ENCODE measurements at regions not wholly inside any gene's neighbourhood (a gene's known extent, or its start where the extent isn't known, plus 50 kb on each side); places are given as distances from the start of the nearest gene placed in this dataset.
"Not testable (repeated sequence)": the region's sequence is repeated elsewhere in the genome, so short reads cannot be mapped to it uniquely, and the experiment has no call there.

DNA sequence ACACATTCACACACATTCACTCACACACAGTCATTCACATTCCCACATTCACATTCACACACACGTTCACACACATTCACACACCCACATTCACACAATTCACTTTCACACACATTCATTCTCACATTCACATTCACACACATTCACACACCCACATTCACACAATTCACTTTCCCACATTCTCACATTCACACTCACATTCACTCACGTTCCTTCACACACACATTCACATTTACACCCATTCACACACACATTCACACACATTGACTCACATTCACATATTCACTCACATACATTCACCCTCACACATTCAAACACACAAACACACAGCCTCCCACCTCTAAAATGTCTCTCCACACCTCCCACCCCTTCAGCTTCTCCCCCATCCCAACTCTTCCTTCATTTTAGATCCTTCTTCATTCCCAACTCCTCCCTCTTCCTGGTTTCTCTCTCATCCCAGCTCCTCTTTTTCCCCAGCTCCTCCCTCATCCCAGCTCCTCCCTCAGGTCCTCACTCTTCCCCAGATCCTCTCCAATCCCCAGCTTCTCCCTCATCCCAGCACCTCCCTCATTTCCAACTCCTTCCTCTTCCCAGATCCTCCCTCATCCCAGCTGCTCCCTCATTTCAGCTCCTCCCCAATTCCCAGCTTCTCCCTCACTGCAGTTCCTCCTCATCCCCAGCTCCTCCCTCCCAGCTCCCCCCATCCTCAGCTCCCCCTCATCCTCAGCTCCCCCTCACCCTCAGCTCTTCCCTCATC is 111.0 kb downstream of the FAM53A start:
- DNase-seq (ENCODE audit: low read depth): no peak

DNA sequence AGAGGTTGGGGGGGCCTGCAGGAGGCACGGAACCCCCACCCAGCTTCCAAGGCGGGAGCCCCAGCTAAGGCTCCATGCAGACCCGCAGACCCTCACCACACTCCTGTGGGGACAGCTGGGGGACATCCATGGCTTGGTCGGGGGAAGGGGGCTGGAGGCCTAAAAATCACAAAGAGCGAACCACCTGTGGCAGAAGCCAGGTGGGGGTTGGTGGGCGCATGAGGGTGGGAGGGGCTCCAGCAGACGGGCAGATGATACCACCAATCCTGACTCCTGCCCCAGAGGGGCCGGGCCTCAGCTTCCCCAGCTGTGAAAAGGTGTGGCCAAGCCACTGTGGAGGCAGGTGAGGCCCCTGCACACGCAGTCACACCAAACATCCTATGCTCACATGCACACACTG is 111.6 kb downstream of the FAM53A start:
- DNase-seq (ENCODE audit: low read depth): no peak

GRCh38 chr4:1572010-1572385 is 112.1 kb downstream of the FAM53A start:
- no peak for DNase-seq (ENCODE audit: low read depth)

GRCh38 chr4:1571165-1572009 is 112.7 kb downstream of the FAM53A start:
- no peak for DNase-seq (ENCODE audit: low read depth)

DNA sequence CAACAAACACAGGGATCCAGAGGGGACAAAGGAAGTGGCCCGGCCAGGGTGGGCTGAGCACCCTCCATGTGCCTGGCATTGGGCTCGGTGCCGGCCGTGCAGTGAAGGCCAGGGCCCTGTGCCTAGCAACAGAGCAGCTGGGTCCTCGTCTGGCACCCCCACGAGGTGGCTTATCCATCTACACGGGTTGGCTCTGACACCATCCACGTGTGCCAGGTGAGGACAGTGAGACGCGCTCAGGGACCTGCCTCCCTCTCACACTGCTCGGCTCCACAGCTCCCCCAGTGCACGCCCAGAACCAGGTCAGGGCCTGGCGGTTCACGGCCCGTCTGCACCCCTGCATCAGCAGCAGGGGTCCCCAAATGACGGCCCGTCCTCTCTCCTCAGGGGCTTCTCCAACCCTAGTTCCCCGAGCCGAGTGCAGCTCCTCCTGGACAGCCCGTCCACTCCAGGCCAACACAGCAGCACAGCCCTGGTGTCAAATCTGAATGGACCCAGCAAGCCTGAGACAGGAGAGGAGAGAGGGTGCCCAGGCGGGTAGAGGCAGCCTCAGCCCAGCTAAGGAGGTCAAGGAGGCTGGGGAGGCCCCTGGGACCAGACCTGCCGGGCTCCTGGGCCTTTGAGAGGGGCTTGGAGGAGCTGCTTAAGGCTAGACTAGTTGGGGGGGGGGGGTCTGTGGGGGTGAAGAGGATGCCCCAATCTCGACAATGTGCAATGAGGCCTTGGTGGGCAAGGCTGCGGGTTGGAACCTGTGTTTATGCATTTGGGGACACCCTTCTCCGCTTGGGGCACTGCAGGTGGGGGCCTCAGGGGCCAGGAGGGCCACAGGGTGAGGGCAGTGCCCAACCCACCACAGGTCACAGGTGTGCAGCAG is 113.6 kb downstream of the FAM53A start:
- no peak for DNase-seq (ENCODE audit: low read depth)

DNA sequence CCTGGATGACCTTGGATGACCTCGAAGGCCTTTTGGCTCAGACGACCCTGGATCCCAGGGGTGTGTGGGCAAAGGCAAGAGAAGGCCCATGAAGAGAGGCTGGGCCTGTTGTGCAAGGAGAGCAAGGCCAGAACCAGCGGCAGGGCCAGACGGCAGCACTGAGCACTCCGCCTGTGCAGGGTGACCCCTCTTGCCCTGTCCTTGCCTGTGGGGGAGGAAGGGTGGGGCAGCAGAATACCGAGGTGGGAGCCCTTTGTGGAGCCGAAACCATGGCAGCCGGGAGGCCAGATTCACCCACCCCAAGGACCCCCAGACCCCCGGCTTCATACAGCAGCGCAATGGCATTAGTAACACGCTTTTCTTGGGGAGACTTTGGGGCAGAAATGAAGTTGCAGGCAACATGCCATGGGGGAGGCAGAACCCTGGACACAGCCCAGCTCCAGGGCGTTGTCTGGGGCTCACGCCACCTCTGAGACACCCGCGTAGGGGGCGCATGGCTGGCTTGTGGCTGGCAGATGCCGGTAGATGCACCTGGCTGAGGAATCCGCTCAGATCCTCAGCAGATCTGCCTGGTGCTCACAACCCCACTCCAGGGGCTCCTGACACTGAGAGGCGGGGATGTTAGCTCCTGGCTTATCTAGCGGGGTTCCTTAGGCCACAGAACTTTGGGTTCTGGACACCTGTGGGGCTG is 114.5 kb downstream of the FAM53A start:
- no peak for DNase-seq (ENCODE audit: low read depth)

GRCh38 chr4:1568855-1569460 is 115.2 kb downstream of the FAM53A start:
- DNase-seq (ENCODE audit: low read depth): no peak

DNA sequence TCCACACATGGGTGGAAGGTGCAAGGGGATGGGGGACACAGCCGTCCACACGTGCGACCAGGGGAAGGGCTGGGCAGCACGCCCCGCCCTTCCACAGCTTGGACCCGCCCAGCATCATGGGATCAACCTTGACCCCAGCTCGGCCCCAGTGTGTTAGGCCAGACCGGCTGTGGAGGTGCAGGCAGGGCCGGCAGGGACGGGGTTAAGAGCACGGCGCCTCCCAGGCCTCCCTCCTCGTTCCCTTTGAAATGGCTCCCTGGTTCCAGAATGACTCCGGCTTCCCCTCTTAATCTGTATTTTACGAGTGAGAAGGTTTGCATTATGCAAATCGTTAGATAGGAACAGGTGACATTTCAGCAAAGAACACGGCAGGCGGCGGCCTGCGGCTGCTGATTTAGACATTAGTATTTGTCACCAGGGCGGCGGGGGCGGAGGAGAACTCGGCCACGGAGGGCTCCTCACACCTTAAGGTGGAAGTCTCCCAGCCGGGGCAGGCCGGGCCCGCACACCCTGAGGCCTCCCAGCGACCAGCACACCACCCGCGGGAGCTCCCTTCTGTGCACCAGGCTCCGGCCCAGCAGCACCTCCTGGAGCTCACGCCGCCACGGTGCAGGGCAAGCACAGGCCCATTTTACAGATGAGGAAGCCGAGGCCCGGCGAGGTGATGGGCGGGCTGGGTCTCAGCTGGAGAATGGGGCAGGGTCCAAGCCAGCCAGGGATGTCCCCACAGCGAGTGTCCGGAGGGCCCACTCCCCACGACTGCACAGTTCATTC is 116.1 kb downstream of the FAM53A start:
- no peak for DNase-seq (ENCODE audit: low read depth)

DNA sequence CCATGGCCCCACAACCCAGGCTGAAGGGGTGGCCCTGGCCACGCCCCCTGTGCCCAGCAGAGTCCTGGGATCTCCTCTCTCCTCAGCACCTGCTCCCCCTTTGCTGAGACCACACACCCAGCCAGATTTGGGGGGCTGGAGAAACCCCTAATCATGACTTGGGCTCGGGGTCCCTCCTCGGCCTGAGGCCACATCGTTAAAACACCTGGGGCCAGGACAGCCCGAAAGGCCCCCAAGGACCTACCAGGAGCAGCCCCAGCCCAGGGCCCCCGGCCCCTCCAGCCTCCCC is 116.7 kb downstream of the FAM53A start:
- DNase-seq (ENCODE audit: low read depth): no peak

GRCh38 chr4:1566838-1567518 is 117.1 kb downstream of the FAM53A start:
- no peak for DNase-seq (ENCODE audit: low read depth)

- DNase-seq (ENCODE audit: low read depth): not testable (repeated sequence)
Measured at GRCh38 chr4:1566301-1566837, 117.7 kb downstream of the FAM53A start.

DNA sequence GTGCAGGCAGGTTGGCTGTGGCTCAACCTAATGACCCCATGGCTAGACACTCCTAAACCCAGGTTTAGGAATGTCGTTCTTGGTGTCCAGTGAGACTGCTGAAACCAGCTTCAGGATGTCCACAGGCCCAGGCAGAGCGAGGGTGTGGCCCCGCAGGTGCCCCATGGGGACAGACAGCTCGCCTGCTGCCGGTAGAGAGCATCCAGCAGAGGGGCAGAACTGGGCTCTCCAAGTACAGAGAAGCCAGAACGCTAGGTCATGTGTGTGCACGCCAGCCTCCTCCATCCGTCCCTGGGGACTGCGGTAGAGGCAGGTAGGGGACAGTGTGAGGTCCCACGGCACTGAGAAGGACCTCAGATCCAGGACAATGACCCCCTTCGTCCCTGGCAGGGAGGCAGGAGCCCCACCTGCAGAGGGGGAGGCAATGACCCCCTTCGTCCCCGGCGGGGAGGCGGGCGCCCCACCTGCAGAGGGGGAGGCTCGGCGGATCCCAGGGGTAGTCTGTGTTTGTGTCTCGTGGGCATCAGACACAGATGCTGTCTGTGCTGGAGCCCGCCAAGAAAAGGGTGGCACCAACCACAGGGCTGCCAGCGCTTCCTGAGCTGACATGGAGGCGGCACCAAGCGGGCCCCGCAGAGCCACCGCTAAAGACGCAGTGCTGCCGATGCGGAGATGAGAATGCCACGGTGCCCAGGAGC is 118.4 kb downstream of the FAM53A start:
- DNase-seq (ENCODE audit: low read depth): no peak

GRCh38 chr4:1564535-1565375 is 119.4 kb downstream of the FAM53A start:
- DNase-seq (ENCODE audit: low read depth): no peak

- no peak for DNase-seq (ENCODE audit: low read depth)
Measured at GRCh38 chr4:1563768-1564485, 120.2 kb downstream of the FAM53A start.

- no peak for DNase-seq (ENCODE audit: low read depth)
Measured at GRCh38 chr4:1563241-1563640, 120.9 kb downstream of the FAM53A start.

DNA sequence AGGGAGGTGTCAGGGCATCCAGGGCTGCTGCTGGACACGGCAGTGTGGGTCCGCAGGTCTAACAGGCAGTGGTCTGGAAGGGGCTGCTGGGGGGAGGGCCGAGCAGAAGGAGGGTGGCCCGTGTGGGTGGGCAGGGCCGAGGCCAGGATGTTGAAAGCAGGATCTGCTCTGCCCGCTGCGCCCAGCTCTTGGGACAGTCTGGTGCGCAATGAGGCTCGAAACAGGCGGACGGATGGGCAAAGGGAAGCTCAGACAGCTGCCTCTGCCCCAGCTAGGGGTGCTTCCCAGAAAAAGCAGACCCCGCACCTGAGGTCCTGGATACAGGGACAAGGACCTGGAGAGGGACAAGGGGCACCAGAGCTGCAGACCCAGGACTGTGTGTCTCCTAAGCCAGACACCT is 121.3 kb downstream of the FAM53A start:
- no peak for DNase-seq (ENCODE audit: low read depth)

DNA sequence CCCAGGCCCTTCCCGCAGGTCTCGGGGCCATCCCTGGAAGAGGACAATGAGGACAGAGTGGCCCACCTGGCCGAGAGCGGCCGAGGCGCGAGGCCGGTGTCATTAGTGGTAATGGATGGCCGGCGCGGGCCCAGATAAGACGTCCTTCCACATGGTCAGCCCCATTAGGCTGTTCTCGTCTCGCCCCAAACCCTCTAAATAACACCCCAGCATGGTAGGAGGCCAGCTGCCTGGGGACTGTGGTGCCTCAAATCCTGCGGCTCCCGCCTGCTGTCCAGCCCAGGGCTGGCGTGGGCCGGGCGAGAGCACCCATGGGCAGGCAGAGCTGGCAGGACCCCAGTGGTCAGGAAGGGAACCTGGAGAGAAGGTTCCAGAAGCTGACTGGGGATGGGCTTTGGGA is 121.7 kb downstream of the FAM53A start:
- DNase-seq (ENCODE audit: low read depth): no peak
